Anterior cingulate cortex (tissue), 58 donors: ENCODE measurements at regions not wholly inside any gene's neighbourhood (a gene's known extent, or its start where the extent isn't known, plus 50 kb on each side); places are given as distances from the start of the nearest gene placed in this dataset.
A peak's percentile ranks its signal among the peaks of the same experiment; 100 is the strongest.

Experiments used
- DNase-seq, 58 donors: peaks; one replicate each; lab custom pipeline; 2025; lab: John Stamatoyannopoulos, UW

- DNase-seq, result peak in 5 of 58 donors; percentile 3 to 24 (median 5)
Observed at GRCh38 chr4:152165146-152165545, 370.7 kb downstream of the FBXW7 start.

- DNase-seq, result no peak
Observed at GRCh38 chr4:152164561-152164960, 371.3 kb downstream of the FBXW7 start.

- no peak for DNase-seq
Observed at GRCh38 chr4:152162331-152162697, 373.6 kb downstream of the FBXW7 start.

- DNase-seq, result no peak
Observed at GRCh38 chr4:152161676-152162330, 374.1 kb downstream of the FBXW7 start.

- DNase-seq, result no peak
Observed at GRCh38 chr4:152160225-152160800, 375.6 kb downstream of the FBXW7 start.

GRCh38 chr4:152159773-152160172 lies 376.1 kb downstream of the FBXW7 start:
- no peak for DNase-seq

GRCh38 chr4:152158225-152158624 lies 377.7 kb downstream of the FBXW7 start:
- no peak for DNase-seq

GRCh38 chr4:152157629-152158028 lies 378.3 kb downstream of the FBXW7 start:
- no peak for DNase-seq

GRCh38 chr4:152156442-152156841 lies 379.4 kb downstream of the FBXW7 start:
- peak in 1 of 58 donors; percentile 2 for DNase-seq

- DNase-seq, result no peak
Observed at GRCh38 chr4:152155070-152155469, 380.8 kb downstream of the FBXW7 start.

- DNase-seq, result no peak
Observed at GRCh38 chr4:152154433-152154832, 381.5 kb downstream of the FBXW7 start.

GRCh38 chr4:152153476-152154270 lies 382.2 kb downstream of the FBXW7 start:
- no peak for DNase-seq

GRCh38 chr4:152150214-152150613 lies 385.7 kb downstream of the FBXW7 start:
- no peak for DNase-seq

GRCh38 chr4:152149745-152150144 lies 386.1 kb downstream of the FBXW7 start:
- DNase-seq, result no peak

GRCh38 chr4:152148057-152148456 lies 387.2 kb upstream of the GATB start:
- DNase-seq, result no peak

GRCh38 chr4:152146244-152146643 lies 385.4 kb upstream of the GATB start:
- DNase-seq, result no peak

GRCh38 chr4:152143806-152144205 lies 383.0 kb upstream of the GATB start:
- DNase-seq, result no peak

- no peak for DNase-seq
Observed at GRCh38 chr4:152138451-152138850, 377.6 kb upstream of the GATB start.

GRCh38 chr4:152132776-152133175 lies 372.0 kb upstream of the GATB start:
- DNase-seq, result no peak

- DNase-seq, result no peak
Observed at GRCh38 chr4:152128356-152128755, 367.5 kb upstream of the GATB start.

GRCh38 chr4:152126238-152126637 lies 365.4 kb upstream of the GATB start:
- no peak for DNase-seq
